ENCODE measurements at regions not wholly inside any gene's neighbourhood (a gene's known extent, or its start where the extent isn't known, plus 50 kb on each side); places are given as distances from the start of the nearest gene placed in this dataset.

DNA sequence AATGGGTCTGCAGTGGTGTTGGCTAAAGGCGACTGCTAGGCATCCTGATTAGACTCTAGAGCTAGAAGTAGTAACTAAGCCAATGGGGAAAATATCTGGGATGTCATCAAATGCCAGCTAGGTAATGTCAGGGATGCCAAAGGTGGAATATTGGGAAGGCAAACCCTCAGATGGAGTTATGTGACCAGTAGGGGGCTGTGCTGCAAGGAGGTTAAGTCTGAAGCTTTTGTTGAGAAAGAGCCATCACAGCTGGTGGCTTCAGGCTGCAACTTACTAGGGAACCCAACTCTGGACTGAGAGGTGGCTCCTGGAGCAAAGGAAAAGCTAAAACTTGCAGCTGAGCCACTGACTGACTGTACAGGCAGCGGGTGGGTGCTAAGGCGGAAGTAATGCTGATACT is 576.9 kb upstream of the GHITM start:
- no peak for DNase-seq (ENCODE audit: extremely low read depth, low read depth)

DNA sequence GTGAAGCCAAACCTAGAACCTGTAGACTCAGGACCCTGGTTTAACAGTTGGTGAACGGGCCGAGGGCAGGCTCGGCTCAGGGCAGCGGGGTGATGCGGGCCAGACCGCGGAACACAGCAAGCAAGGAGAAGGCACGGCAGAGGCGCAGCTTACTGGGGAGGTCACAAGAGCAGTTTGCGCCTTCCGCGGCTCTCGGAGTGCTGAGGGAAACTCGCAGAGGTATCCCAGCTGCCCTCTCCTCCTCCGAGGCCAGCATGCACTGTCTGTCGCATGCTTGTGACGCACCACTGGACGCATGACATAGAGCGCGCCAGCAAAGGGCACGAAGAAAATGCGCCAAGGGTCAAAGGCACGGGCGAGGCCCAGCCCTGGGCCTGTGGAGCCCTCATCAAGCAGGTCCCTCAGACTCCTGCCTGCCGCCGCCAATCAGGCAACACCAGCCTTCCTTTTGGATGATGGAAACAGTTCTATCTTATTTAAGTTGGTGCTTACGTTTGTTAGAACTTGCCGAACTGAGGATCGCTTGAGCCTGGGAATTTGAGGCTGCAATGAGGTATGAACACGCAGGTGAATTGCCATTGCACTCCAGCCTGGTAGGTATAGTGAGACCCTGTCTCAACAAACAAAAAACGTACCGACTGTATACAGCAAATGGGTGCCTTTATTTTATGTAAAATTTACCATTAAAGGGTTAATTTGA is 574.3 kb upstream of the GHITM start:
- no peak for DNase-seq (ENCODE audit: extremely low read depth, low read depth)

DNA sequence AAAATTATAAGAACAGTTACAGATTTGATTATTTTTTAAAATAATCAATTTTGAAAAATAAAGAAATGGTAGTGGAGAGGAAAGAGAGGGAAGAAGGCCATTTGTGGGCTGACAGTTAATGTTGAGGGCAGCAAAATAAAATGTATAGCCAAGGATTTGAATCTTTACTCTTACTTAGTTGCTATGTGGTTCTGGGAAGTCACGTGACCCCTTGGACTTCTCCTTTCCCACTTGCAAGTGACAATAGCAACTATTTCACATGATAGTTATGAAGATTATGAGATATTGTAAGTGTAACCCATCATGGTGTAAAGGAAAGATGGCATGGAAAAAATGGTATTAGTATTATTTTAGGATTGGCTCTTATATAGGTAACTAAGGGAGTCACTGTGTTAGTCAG is 567.3 kb upstream of the GHITM start:
- DNase-seq (ENCODE audit: extremely low read depth, low read depth), result no peak

DNA sequence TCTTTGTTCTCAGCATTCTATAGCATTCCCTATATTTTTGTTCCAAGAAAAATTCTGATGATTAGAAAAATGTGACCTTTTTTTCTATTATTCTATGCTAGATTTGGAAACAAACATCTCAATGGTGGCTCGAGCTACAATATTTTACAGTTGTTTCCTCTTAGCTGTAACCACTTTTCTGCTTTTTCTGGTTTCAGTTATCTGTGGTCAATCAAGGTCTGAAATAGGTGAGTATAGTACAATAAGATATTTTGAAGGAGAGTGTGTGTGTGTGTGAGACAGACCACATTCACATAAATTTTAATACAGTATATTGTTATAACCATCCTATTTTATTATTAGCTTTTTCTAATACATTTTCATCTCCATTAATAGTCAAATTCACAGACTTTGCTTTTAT is 564.5 kb upstream of the GHITM start:
- no peak for DNase-seq (ENCODE audit: extremely low read depth, low read depth)

DNA sequence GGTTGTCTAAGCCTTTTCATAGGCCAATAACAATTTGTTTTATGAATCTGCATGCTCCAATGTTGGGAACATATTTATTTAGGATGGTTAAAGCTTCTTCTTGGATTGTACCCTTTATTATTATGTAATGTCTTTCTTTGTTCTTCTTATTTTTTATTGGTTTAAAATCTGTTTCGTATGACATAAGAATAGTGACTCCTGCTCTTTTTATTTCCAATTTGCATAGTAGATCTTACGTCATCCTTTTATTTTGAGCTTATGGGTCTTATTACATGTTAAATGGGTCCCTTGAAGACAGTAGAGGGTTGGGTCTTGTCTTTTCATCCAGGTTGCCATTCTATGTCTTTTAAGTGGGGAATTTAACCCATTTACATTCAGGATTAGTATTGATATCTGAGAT is 561.9 kb upstream of the GHITM start:
- DNase-seq (ENCODE audit: extremely low read depth, low read depth), result no peak

DNA sequence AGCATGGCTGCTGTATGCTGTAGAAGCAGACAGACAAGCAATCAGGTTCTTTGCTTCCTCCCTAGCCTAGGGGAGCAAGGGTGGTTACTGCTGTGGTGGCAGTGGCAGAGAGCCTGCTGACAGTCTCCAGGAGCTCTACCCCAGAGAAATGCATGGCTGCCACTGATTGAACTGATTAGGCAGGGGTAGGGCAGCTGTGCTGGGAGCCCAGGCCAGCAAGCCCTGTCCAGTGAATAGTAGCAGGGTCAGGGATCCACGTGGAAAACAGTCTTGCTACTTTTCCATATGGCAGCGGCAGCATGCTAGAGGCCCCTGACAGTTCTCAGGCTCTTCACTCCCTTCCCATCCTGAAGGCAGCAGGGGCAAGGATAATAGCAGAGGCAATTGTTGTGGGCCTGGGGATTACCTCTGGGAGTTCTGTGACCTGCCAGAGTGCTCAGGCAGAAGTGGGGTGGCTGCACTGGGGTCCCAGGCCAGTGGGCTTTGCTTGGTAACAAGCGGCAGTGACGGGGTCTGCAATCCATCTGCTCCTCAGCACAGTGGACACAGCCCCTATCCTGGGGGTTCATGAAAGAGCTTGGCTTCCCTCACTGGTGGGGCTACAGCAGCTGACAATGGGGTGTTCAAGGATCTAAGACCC is 558.8 kb upstream of the GHITM start:
- DNase-seq (ENCODE audit: extremely low read depth, low read depth), result no peak

DNA sequence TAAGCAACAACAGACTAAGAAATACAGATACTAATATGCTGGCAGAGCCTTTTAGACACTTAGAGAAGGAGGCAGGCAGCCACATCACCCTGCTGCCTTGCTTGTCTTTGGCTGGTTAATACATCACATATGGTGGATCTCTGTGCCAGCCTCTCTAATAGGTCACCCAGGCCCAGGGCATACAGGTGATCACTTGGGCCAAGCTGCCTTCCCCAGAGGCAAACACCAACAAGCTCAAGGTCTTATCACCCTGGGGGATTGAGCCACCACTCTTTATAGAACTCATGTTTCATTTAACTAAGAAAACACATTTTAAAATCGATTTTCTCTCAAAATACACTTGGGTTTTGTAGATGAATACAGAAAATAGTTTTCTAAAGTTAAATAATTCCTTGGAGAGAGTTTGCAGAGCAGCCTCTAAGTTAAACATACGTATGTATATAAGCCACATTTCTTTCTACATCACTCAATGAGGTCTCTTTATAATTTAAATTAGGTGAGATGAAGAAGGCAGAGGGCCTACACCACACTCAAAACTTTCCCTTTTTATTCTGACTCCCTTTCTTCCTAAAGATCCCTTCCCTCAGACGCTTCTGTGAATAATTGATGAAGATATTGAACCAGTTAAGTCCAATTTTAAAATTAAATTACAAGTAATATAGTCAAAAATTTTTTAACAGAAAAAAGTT is 556.8 kb upstream of the GHITM start:
- DNase-seq (ENCODE audit: extremely low read depth, low read depth), result no peak

DNA sequence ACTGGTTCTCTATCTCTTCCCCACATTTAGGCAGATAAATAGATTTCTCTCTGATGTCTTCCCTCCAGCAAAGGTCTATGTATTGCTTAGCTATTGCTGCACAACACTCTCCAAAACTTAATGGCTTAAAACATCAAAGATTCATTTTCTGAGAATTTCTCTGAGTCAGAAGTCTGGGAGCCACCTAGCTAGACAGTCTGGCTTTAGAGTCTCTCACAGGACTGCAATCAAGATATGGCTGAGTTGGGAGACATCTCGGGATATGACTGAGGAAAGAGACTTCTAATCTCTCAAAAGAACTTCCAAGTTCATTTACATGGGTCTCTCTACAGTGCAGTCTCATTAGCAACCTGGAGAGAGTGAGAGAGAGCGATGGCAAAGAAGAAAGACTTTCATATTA is 553.6 kb upstream of the GHITM start:
- no peak for DNase-seq (ENCODE audit: extremely low read depth, low read depth)

DNA sequence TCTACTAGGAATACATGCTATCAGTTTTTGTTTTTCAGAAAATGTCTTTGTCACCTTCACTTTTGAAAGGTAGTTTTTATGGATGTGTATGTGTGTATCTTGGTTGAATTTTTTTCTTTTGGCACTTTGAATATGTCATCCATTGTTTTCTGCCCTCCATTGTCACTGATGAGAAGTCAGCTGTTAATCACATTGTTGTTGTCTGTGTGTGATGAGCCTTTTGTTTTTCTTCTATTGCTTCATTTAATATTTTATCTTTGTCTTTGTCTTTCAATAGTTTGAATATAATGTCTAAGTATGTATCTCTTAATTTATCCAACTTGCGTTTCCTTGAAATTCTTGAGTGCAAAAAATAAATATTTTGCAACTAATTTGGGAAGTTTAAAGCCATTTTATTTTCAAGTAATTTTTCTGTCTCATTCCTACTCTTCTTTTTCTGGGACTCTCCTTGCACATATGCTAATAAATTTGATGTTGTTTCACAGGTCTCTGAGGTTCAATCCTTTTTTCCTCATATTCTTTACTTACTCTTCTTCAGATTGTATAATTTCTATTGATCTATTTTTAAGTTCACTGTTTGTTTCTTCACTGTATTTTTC is 546.9 kb upstream of the GHITM start:
- DNase-seq (ENCODE audit: extremely low read depth, low read depth), result no peak

DNA sequence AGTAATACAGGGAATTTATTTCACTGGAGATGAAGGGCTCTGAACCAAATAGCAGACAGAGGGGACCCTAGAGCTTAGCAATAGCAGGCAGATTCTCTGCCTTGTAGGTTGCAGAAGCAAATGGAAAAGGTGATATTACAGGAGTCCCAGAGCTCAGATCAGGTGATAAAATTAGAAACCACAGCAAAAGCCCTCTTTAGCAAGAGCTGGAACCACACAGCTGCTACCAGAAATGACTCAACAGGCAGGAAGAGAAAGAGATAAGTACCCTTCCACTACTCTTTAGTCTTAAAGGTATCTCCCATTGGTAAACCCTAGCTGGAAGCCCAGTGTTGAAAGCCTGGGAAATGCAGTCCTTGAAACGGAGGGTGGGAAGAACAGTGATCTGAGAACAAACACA is 535.6 kb upstream of the GHITM start:
- DNase-seq (ENCODE audit: extremely low read depth, low read depth), result no peak

DNA sequence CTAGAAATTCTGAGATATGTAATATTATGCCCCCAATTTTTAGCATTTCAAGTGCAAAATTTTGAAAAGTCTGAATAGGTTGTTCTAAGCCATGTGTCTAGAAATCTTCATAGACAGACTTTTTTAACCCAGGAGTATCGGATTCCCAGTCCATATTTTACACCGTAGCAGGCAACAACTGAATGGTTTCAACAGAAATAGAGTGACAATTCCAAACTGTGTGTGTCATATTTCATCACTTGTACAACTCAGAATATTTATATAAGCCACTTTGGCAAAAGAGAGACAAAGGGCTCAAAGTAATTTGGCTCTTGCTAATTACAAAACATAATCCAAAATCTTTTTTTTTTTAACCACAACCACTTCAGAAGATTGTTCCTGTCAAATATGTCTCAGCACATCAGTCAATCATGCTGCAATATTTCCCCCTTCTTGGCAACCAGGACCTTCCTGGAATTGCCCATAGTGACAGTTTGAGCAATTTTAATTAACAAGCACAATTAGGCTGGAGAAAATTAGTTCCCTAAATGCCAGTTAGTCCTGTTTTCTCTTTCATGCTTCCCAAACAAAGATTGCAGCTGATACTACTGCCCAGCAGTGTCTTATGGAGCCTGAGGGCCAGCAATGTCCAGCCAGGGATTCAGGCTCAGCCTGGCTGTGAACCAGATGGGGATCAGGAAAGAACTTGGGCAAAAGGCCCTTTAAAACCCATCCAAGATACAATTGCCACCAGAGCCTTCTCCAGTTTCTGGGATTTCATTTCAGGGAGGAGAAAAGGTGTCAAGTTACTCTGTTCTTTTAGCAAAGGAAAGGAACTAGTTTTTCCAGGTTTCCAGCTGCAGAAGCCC is 533.3 kb upstream of the GHITM start:
- DNase-seq (ENCODE audit: extremely low read depth, low read depth), result no peak

DNA sequence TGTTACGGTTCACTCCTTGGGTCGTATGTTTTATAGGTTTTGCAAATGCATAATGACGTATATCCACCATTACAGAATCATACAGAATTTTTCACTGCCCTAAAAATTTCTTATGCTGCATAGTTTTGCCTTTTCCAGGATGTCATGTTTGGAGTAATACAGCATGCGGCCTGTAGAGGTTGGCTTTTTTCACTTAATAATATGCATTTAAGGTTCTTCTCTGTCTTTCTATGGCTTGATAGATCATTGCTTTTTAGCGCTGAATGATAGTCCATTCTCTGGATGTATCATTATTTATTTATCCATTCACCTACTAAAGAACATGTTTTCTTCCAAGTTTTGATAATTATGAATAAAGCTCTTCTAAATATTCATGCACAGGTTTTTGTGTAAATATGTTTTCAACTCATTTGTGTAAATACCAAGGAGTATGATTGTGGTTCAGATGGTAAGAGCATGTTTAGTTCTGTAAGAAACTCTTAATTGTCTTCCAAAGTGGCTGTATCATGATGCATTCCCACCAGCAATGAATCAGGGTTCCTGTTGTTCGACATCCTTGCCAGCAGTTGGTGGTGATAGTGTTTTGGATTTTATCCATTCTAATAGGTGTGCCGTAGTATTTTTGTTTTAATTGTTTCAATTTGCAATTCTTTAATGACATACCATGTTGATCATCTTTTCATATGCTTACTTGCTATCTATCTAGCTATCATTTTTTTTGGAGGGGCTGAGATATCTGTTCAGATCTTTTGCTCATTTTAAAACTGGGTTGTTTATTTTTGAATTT is 531.2 kb upstream of the GHITM start:
- no peak for DNase-seq (ENCODE audit: extremely low read depth, low read depth)

DNA sequence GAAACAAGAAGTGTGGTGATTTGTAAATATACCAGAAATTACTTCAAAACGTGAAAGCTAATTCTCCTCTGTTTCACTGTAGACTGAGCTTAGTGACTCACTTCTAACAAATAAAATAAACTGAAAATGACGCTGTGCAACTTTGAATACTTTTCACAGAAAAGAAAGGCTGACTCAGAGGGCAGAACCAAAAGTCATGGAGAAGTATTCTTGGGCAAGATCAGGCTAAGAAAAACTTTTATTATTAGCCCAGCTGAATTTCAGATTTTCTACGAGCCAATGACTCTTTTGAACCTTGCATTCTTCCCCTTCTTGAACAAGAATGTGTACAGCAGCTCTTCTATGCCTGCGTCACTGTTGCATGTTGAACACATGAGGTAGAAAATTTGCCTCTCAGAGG is 527.3 kb upstream of the GHITM start:
- DNase-seq (ENCODE audit: extremely low read depth, low read depth), result no peak

DNA sequence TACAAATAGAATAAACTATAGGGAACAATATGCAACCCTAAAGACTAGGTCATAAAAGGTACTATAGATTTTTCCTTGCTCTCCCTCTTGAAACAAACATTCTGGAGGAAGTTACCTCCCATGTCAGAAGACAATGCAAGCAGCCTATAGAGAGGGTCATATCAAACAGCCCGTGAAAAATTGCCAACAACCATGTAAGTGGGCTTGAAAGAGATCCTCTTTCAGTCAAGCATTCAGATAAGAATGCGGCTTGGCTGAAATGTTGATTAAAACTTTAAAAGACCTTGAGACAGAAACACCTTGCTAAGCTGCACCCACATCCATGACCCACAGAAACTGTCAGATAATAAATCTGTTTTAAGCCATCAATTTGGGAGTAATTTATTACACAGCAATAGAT is 526.6 kb upstream of the GHITM start:
- DNase-seq (ENCODE audit: extremely low read depth, low read depth), result no peak

DNA sequence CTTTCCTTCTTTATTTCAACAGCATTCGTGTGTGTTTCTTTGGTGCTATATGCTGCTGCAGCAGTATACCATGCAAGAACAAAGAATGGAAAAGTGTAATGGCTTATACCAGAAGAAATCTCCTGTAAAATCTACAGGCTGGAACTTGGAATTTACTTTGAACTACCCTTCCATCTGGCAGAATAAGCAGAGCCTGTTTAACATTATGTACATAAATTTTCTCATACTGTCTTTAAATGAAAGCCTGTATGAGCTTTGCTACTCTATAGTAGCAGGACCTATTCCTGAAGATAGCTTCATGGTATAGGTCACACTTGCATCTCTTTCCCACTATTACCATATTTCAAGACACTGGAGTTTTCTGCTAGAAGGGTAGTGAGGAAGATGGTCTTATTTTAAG is 522.1 kb upstream of the GHITM start:
- no peak for DNase-seq (ENCODE audit: extremely low read depth, low read depth)

DNA sequence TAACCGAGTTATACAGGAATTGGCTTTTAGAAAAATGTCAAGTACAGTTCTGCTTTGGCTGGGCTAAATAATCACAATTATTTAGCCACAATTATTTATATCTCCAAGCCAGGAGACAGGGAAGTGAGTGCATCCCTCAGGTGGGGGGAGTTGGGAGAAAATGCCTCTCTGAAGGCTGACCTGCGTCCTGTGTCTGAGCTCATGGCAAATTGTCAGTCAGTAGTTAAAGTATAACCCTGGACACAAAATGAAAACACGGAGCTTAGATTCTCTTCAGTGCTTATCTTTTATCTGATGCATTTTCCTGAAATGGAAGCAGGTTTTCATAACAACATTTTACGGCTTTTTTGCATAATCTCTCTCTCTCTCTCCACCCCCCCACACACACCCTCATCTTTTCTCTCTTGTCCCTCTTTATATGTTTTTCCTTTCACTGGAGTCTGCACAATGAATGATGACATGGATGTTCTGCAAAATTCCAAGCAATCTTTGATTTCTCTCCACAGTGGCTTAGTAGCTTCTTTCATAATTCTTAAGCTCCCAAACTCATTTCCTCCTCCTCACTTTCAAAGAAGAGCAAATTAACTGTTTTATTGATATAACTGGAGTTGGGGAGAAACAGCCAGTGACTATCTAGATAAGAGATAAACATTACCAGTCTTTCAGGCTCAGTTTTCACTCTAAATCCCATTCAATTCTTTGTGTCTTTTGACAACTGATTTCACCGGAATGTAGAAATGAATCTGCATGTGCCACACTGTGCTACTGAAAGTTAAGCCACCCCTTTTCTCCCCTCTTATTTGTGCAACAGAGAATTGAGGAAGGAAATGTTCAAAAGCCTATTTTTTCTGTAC is 521.4 kb upstream of the GHITM start:
- DNase-seq (ENCODE audit: extremely low read depth, low read depth), result no peak

DNA sequence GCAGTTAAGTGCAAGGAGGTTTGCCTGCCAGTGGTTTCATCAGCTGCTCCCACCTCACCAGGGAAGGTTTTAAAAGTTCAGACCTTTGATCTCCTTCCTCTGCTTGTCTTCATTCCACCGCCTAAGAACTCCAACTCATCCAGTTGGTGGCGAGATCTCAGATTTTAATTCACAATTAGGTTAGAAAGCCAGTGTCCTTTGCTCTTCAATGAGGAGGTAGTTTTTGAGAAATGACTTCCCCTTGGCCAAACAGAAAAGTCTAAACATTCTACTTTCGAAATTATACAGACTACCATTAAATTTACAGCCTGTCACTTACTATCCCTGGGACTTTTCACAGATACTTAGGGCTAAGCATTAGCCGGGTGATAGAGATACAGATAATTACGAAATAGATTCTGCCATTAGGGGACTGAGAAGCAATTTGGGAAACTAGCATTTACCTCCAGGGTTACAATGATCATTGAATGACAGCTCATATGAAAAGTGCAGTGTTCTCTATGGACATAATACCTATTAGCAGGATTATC is 513.4 kb upstream of the GHITM start:
- no peak for DNase-seq (ENCODE audit: extremely low read depth, low read depth)

DNA sequence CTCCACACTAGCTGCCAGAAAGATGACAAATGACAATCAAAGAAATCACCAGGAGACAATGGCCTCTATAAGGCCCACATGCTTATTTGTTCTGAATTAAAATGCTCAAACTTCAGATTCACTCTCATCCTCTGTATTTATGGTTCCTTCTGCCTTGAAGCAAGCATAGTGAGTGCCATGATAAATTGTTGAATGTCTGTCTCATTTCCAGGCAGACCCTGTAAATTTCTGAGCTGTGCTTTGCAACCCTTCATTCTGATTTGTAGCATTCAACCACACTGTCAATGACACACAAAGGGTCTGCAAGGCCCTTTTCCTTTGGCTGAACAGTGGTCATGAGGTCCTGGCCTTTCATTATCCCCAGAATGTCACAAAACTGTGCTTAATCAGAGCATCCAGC is 506.6 kb upstream of the GHITM start:
- DNase-seq (ENCODE audit: extremely low read depth, low read depth), result no peak

DNA sequence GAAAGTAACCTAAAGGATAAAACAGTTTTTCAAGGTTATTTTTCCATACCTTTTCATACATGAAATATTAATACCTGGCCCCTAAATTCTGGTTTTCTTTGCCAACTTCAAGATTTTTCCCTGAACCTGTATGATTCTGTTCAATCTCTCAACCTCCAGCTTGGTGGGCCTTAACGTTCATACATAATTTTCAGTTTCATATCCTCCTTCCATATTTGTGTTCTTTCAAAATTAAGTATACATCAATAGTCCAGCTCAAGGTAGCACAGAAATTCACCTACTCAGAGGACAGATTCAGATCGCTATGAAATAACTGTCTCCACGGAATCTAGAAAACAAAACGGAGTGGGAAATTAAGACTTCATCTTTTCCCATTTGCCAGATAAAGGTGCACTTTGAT is 505.8 kb upstream of the GHITM start:
- no peak for DNase-seq (ENCODE audit: extremely low read depth, low read depth)
